ENCODE measurements at regions not wholly inside any gene's neighbourhood (a gene's known extent, or its start where the extent isn't known, plus 50 kb on each side); places are given as distances from the start of the nearest gene placed in this dataset.

DNA sequence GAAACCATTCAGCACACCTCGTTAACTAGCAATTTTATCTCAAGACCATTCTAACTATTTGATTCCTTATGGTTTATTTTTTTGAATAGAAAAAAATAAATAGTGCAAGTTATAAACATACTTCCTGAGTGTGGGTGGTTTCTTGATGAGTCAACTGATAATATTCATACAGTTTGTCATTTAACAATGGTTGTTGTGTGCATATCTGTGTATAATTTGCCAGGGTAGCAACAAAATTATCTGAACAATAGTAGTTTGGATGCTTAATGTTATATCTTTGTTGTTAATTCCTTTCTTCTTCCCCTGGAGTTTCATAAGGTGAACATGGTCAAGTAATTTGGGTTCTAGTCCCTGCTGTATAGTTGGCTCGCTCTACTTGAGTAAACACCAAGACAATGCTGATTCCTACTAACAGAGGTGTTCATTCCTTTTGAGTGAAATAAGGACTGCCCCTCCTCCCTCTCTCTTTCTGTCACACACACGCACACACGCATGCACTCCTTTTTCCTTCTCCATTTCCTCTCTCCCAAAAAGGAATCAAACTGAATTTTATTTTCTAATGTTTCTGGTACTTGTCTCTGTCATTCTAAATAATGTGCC, 938.1 kb upstream of the EPHA7 start:
- H3K36me3 ChIP-seq (ENCODE audit: insufficient read depth, low read length), result no peaks in the 10 kb centered on the region
- Mint-ChIP-seq H3K36me3 (ENCODE audit: low read depth, unreplicated experiment) (no peaks in the 10 kb centered on the region), H3K4me1 (ENCODE audit: low read depth, unreplicated experiment) (peaks cover 5% of the 10 kb centered on the region), H3K9me3 (ENCODE audit: unreplicated experiment) (no peaks in the 10 kb centered on the region), H3K27ac (ENCODE audit: unreplicated experiment) (no peak overlapping the region), H3K27me3 (ENCODE audit: low read depth, unreplicated experiment) (no peaks in the 10 kb centered on the region), H3K4me3 (ENCODE audit: unreplicated experiment) (no peak overlapping the region)
- no peak overlapping the region for H3K4me2 ChIP-seq (ENCODE audit: low read length)
- no peak overlapping the region for H3K4me3 ChIP-seq (ENCODE audit: insufficient read depth, low read depth, low read length)
- TF ChIP-seq, protein P1, sequence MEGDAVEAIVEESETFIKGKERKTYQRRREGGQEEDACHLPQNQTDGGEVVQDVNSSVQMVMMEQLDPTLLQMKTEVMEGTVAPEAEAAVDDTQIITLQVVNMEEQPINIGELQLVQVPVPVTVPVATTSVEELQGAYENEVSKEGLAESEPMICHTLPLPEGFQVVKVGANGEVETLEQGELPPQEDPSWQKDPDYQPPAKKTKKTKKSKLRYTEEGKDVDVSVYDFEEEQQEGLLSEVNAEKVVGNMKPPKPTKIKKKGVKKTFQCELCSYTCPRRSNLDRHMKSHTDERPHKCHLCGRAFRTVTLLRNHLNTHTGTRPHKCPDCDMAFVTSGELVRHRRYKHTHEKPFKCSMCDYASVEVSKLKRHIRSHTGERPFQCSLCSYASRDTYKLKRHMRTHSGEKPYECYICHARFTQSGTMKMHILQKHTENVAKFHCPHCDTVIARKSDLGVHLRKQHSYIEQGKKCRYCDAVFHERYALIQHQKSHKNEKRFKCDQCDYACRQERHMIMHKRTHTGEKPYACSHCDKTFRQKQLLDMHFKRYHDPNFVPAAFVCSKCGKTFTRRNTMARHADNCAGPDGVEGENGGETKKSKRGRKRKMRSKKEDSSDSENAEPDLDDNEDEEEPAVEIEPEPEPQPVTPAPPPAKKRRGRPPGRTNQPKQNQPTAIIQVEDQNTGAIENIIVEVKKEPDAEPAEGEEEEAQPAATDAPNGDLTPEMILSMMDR (IDR thresholded peaks at IDR 0.05; ENCODE audit: insufficient read depth, low read depth, low read length), result no peak
- TF ChIP-seq EZH2 (IDR thresholded peaks at IDR 0.05; ENCODE audit: insufficient read depth, low read length), result no peak
- H2AFZ ChIP-seq (ENCODE audit: low read depth, low read length), result no peak overlapping the region
- no peak for FAIRE-seq
- no peak for DNase-seq (ENCODE audit: low read depth)
- H3K9ac ChIP-seq (ENCODE audit: low read length), result no peak overlapping the region
- H3K27ac ChIP-seq (ENCODE audit: low read depth, low read length), result no peak overlapping the region
- no peaks in the 10 kb centered on the region for H4K20me1 ChIP-seq (ENCODE audit: insufficient read depth, low read length)
- no peaks in the 10 kb centered on the region for H3K4me1 ChIP-seq (ENCODE audit: insufficient read depth, low read length)
- no peaks in the 10 kb centered on the region for H3K9me3 ChIP-seq (ENCODE audit: insufficient read depth, low read depth, low read length)
- H3K27me3 ChIP-seq (ENCODE audit: insufficient read depth, low read length), result no peaks in the 10 kb centered on the region
- no peaks in the 10 kb centered on the region for H3K79me2 ChIP-seq (ENCODE audit: insufficient read depth, low read length)

DNA sequence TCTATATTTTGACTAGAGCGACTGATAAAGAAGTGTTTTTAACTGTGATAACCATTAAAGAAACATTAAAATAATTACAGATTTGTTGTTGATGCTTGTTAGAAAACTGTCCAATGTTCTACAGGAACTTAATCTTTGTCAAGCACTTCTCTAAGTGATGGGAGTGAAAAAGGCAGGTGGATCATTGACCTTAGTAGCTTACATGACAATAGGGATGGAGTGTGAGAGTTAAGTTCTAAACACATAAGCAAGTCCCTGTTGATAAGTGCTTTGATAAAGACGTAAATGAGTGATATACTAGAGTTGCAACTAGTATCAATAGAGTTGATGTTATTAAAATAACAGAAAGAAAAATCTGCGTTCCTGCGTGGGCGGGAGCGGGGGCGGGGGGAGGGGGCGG, 931.5 kb upstream of the EPHA7 start:
- H3K4me3 ChIP-seq (ENCODE audit: insufficient read depth, low read depth, low read length), result no peak overlapping the region
- Mint-ChIP-seq H3K9me3 (ENCODE audit: unreplicated experiment) (no peaks in the 10 kb centered on the region), H3K27me3 (ENCODE audit: low read depth, unreplicated experiment) (no peaks in the 10 kb centered on the region), H3K27ac (ENCODE audit: unreplicated experiment) (no peak overlapping the region), H3K4me3 (ENCODE audit: unreplicated experiment) (no peak overlapping the region), H3K36me3 (ENCODE audit: low read depth, unreplicated experiment) (no peaks in the 10 kb centered on the region), H3K4me1 (ENCODE audit: low read depth, unreplicated experiment) (no peaks in the 10 kb centered on the region)
- H3K9me3 ChIP-seq (ENCODE audit: insufficient read depth, low read depth, low read length), result no peaks in the 10 kb centered on the region
- H3K4me2 ChIP-seq (ENCODE audit: low read length), result no peak overlapping the region
- H3K4me1 ChIP-seq (ENCODE audit: insufficient read depth, low read length), result no peaks in the 10 kb centered on the region
- H4K20me1 ChIP-seq (ENCODE audit: insufficient read depth, low read length), result no peaks in the 10 kb centered on the region
- H3K27ac ChIP-seq (ENCODE audit: low read depth, low read length), result no peak overlapping the region
- FAIRE-seq (no peak), DNase-seq (ENCODE audit: low read depth) (no peak)
- no peaks in the 10 kb centered on the region for H3K36me3 ChIP-seq (ENCODE audit: insufficient read depth, low read length)
- no peaks in the 10 kb centered on the region for H3K27me3 ChIP-seq (ENCODE audit: insufficient read depth, low read length)
- H2AFZ ChIP-seq (ENCODE audit: low read depth, low read length), result no peak overlapping the region
- H3K9ac ChIP-seq (ENCODE audit: low read length), result no peak overlapping the region
- no peaks in the 10 kb centered on the region for H3K79me2 ChIP-seq (ENCODE audit: insufficient read depth, low read length)
- TF ChIP-seq, protein P1 (IDR thresholded peaks at IDR 0.05; ENCODE audit: insufficient read depth, low read depth, low read length), result no peak

DNA sequence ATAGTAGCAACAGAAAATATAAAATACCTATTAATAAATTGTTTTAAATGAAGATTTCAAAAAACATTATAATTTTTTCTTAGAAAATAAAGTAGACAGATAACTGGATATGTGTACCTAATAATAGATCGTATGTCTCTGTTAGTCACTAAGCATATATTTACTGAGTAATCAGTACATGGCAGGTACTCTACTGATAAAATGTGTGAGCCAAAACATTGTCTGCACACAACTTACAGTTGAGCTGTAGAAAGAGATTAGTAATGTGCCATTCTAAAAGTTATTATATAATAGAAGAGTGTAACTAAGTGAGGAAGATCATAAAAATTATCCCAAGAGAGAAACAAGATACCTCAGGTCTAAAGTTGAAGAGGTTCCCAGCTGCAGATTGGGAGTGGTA, 929.9 kb upstream of the EPHA7 start:
- H3K9ac ChIP-seq (ENCODE audit: low read length), result no peak overlapping the region
- H3K27me3 Mint-ChIP-seq (ENCODE audit: low read depth, unreplicated experiment), result no peaks in the 10 kb centered on the region
- H3K4me3 ChIP-seq (ENCODE audit: insufficient read depth, low read depth, low read length), result no peak overlapping the region
- FAIRE-seq (no peak), DNase-seq (ENCODE audit: low read depth) (no peak)
- TF ChIP-seq, protein P1 (IDR thresholded peaks at IDR 0.05; ENCODE audit: insufficient read depth, low read depth, low read length), result no peak
- TF ChIP-seq EZH2 (IDR thresholded peaks at IDR 0.05; ENCODE audit: insufficient read depth, low read length), result no peak
- H3K79me2 ChIP-seq (ENCODE audit: insufficient read depth, low read length), result no peaks in the 10 kb centered on the region
- H3K36me3 Mint-ChIP-seq (ENCODE audit: low read depth, unreplicated experiment), result no peaks in the 10 kb centered on the region
- H3K27ac Mint-ChIP-seq (ENCODE audit: unreplicated experiment), result no peak overlapping the region
- no peaks in the 10 kb centered on the region for H4K20me1 ChIP-seq (ENCODE audit: insufficient read depth, low read length)
- no peaks in the 10 kb centered on the region for H3K4me1 Mint-ChIP-seq (ENCODE audit: low read depth, unreplicated experiment)
- no peak overlapping the region for H3K27ac ChIP-seq (ENCODE audit: low read depth, low read length)
- H3K4me2 ChIP-seq (ENCODE audit: low read length), result no peak overlapping the region
- H3K4me1 ChIP-seq (ENCODE audit: insufficient read depth, low read length), result no peaks in the 10 kb centered on the region
- H3K9me3 Mint-ChIP-seq (ENCODE audit: unreplicated experiment), result no peaks in the 10 kb centered on the region
- H3K9me3 ChIP-seq (ENCODE audit: insufficient read depth, low read depth, low read length), result no peaks in the 10 kb centered on the region
- no peak overlapping the region for H3K4me3 Mint-ChIP-seq (ENCODE audit: unreplicated experiment)
- H3K27me3 ChIP-seq (ENCODE audit: insufficient read depth, low read length), result no peaks in the 10 kb centered on the region
- H3K36me3 ChIP-seq (ENCODE audit: insufficient read depth, low read length), result no peaks in the 10 kb centered on the region
- no peak overlapping the region for H2AFZ ChIP-seq (ENCODE audit: low read depth, low read length)

All from astrocyte (in vitro differentiated cells and primary cell).